ENCODE measurements at regions not wholly inside any gene's neighbourhood (a gene's known extent, or its start where the extent isn't known, plus 50 kb on each side); places are given as distances from the start of the nearest gene placed in this dataset.

DNA sequence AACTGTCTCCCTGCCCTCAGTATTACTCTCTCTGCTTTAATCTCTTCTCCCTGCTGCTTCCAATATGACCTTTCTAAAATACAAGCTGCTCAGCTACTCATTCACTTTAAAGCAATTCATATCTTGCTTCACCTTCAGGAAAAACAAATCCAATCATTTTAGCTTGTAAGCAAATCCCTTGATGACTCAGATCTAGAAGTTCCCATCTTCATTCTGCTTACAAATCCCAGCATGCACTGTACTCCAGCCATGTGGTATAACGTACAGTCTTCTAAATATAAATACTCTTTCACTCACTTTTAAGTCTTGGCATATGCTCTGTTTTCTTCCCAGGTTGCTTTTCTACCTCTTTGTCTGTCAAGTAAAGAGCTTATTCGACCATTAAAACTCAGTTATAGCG lies 1009.1 kb upstream of the SEMA6D start:
- ChIA-PET CTCF (no interaction called here), POLR2A (no interaction called here)
- no peak overlapping the region for H3K4me3 ChIP-seq
- no peak for TF ChIP-seq TP53 (CRISPR knock-in tag; IDR thresholded peaks at IDR 0.05)
- no peak for ATAC-seq
- H3K9me3 ChIP-seq: no peaks in the 10 kb centered on the region
- no peak for DNase-seq (ENCODE audit: low read depth in 1 of 2, low spot score in 1 of 2)
- H3K27ac ChIP-seq: no peak overlapping the region
- no peak overlapping the region for H3K4me2 ChIP-seq
- H3K4me1 ChIP-seq: no peaks in the 10 kb centered on the region
- WGBS (ENCODE audit: missing lambda C conversion rate): 0% methylated on average over 3 of the region's 3 CpGs
- no peak for FAIRE-seq

DNA sequence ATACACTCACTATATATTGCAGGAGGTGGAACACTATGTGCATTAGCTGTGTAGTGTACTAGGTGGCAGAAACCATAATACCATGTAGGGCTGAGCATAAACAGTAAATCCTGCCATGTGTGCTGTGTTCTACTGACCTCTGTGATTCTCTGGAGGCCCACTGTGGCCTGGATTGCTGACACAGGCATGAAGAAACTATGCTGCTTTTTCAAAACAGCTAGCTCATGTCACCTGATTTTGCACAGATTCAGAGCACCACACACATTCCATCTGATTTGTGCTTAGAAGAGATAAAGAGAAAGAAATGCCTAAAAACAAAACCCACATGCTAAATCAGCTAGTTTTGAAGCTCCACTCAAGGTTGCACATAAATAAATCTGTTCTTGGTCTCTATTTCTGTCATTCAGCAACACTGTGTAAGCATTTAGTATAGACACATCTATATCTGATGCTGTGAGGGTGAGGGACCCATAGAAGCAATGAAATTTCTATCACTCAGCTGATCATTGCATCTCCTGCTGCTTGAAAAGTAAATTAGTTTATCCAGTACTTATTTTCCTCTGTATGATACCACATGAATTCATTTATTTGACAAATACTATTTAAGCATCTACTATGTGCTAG lies 1007.7 kb upstream of the SEMA6D start:
- H3K4me3 ChIP-seq: no peak overlapping the region
- TF ChIP-seq NR3C1 (IDR thresholded peaks at IDR 0.05) (no peak), HEYL (CRISPR knock-in tag; IDR thresholded peaks at IDR 0.05) (no peak), EP300 (IDR thresholded peaks at IDR 0.05) (no peak), CEBPB (IDR thresholded peaks at IDR 0.05) (no peak), PHF8 (IDR thresholded peaks at IDR 0.05; ENCODE audit: borderline replicate concordance, low read depth) (no peak), FOXS1 (CRISPR knock-in tag; IDR thresholded peaks at IDR 0.05) (no peak), HDAC2 (IDR thresholded peaks at IDR 0.05) (no peak), NFE2L2 (conservative IDR thresholded peaks at IDR 0.05; ENCODE audit: low read length) (no peak), NPAS2 (CRISPR knock-in tag; IDR thresholded peaks at IDR 0.05; ENCODE audit: borderline replicate concordance) (no peak), HOXA7 (CRISPR knock-in tag; IDR thresholded peaks at IDR 0.05) (no peak)
- TF ChIP-seq, protein P1, sequence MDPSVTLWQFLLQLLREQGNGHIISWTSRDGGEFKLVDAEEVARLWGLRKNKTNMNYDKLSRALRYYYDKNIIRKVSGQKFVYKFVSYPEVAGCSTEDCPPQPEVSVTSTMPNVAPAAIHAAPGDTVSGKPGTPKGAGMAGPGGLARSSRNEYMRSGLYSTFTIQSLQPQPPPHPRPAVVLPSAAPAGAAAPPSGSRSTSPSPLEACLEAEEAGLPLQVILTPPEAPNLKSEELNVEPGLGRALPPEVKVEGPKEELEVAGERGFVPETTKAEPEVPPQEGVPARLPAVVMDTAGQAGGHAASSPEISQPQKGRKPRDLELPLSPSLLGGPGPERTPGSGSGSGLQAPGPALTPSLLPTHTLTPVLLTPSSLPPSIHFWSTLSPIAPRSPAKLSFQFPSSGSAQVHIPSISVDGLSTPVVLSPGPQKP (IDR thresholded peaks at IDR 0.05; ENCODE audit: low read depth, low read length): no peak
- TF ChIP-seq, protein P2, sequence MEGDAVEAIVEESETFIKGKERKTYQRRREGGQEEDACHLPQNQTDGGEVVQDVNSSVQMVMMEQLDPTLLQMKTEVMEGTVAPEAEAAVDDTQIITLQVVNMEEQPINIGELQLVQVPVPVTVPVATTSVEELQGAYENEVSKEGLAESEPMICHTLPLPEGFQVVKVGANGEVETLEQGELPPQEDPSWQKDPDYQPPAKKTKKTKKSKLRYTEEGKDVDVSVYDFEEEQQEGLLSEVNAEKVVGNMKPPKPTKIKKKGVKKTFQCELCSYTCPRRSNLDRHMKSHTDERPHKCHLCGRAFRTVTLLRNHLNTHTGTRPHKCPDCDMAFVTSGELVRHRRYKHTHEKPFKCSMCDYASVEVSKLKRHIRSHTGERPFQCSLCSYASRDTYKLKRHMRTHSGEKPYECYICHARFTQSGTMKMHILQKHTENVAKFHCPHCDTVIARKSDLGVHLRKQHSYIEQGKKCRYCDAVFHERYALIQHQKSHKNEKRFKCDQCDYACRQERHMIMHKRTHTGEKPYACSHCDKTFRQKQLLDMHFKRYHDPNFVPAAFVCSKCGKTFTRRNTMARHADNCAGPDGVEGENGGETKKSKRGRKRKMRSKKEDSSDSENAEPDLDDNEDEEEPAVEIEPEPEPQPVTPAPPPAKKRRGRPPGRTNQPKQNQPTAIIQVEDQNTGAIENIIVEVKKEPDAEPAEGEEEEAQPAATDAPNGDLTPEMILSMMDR (IDR thresholded peaks at IDR 0.05): no peak
- TF ChIP-seq, protein P3, sequence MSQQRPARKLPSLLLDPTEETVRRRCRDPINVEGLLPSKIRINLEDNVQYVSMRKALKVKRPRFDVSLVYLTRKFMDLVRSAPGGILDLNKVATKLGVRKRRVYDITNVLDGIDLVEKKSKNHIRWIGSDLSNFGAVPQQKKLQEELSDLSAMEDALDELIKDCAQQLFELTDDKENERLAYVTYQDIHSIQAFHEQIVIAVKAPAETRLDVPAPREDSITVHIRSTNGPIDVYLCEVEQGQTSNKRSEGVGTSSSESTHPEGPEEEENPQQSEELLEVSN (IDR thresholded peaks at IDR 0.05; ENCODE audit: borderline replicate concordance, low read depth): no peak
- DNase-seq (ENCODE audit: low read depth in 1 of 2, low spot score in 1 of 2) (no peak), ATAC-seq (no peak), FAIRE-seq (no peak)
- ChIA-PET POLR2A (no interaction called here), CTCF (no interaction called here)
- no peak overlapping the region for H3K4me2 ChIP-seq
- H3K4me1 ChIP-seq: no peaks in the 10 kb centered on the region
- H3K9me3 ChIP-seq: no peaks in the 10 kb centered on the region
- H3K27ac ChIP-seq: no peak overlapping the region

DNA sequence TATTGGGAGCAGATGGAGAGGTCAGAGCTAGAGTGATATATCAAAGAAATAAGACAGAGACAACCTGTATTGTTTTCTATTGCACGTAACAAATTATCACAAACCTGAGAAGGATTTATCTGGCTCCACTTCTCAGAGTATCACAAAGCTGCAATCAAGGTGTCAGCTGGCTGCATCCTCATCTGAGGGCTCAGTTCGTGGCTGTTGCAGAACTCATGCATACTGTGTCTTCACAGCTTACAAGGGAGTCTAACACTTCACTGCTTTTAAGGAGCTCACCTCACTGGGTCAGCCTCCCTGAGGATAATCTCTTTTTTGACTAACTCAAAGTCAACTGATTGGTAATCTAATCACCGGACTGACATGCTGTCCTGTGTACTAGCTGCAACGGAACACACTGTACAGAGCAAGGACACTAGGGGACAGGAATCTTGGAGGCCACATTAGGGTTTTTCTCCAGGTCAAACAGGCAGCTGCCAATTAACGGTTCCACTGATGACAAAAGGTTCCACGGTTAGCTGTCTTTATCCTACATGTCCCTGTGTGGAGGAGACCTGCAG lies 1006.8 kb upstream of the SEMA6D start:
- WGBS (ENCODE audit: missing lambda C conversion rate): under 1% methylated on average over 4 of the region's 6 CpGs
- FAIRE-seq (no peak), DNase-seq (ENCODE audit: low read depth in 1 of 2, low spot score in 1 of 2) (no peak), ATAC-seq (no peak)
- Histone ChIP-seq H3K9me3 (no peaks in the 10 kb centered on the region), H3K27ac (no peak overlapping the region), H3K4me2 (no peak overlapping the region), H3K4me3 (no peak overlapping the region), H3K4me1 (no peaks in the 10 kb centered on the region)
- CTCF ChIA-PET: no interaction called here
- POLR2A ChIA-PET: no interaction called here
- TF ChIP-seq, protein P4, sequence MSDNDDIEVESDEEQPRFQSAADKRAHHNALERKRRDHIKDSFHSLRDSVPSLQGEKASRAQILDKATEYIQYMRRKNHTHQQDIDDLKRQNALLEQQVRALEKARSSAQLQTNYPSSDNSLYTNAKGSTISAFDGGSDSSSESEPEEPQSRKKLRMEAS (IDR thresholded peaks at IDR 0.05): no peak
- TF ChIP-seq CHD4 (IDR thresholded peaks at IDR 0.05; ENCODE audit: borderline replicate concordance): no peak
- TF ChIP-seq, protein P5, sequence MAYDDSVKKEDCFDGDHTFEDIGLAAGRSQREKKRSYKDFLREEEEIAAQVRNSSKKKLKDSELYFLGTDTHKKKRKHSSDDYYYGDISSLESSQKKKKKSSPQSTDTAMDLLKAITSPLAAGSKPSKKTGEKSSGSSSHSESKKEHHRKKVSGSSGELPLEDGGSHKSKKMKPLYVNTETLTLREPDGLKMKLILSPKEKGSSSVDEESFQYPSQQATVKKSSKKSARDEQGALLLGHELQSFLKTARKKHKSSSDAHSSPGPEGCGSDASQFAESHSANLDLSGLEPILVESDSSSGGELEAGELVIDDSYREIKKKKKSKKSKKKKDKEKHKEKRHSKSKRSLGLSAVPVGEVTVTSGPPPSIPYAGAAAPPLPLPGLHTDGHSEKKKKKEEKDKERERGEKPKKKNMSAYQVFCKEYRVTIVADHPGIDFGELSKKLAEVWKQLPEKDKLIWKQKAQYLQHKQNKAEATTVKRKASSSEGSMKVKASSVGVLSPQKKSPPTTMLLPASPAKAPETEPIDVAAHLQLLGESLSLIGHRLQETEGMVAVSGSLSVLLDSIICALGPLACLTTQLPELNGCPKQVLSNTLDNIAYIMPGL (CRISPR knock-in tag; IDR thresholded peaks at IDR 0.05; ENCODE audit: borderline replicate concordance): no peak
- no peak for TF ChIP-seq ZNF302 (CRISPR knock-in tag; IDR thresholded peaks at IDR 0.05)
- no peak for TF ChIP-seq CEBPB (IDR thresholded peaks at IDR 0.05)
- TF ChIP-seq, protein P6, sequence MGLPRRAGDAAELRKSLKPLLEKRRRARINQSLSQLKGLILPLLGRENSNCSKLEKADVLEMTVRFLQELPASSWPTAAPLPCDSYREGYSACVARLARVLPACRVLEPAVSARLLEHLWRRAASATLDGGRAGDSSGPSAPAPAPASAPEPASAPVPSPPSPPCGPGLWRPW (IDR thresholded peaks at IDR 0.05): no peak
- no peak for TF ChIP-seq TP53 (CRISPR knock-in tag; IDR thresholded peaks at IDR 0.05)
- no peak for TF ChIP-seq GATA3 (IDR thresholded peaks at IDR 0.05; ENCODE audit: borderline replicate concordance)
- no peak for TF ChIP-seq RARB (CRISPR knock-in tag; IDR thresholded peaks at IDR 0.05)
- no peak for TF ChIP-seq NFE2L2 (conservative IDR thresholded peaks at IDR 0.05; ENCODE audit: low read length)
- no peak for TF ChIP-seq MAZ (IDR thresholded peaks at IDR 0.05; ENCODE audit: borderline replicate concordance, low read depth, low read length)
- no peak for TF ChIP-seq NPAS2 (CRISPR knock-in tag; IDR thresholded peaks at IDR 0.05; ENCODE audit: borderline replicate concordance)
- TF ChIP-seq, protein P7, sequence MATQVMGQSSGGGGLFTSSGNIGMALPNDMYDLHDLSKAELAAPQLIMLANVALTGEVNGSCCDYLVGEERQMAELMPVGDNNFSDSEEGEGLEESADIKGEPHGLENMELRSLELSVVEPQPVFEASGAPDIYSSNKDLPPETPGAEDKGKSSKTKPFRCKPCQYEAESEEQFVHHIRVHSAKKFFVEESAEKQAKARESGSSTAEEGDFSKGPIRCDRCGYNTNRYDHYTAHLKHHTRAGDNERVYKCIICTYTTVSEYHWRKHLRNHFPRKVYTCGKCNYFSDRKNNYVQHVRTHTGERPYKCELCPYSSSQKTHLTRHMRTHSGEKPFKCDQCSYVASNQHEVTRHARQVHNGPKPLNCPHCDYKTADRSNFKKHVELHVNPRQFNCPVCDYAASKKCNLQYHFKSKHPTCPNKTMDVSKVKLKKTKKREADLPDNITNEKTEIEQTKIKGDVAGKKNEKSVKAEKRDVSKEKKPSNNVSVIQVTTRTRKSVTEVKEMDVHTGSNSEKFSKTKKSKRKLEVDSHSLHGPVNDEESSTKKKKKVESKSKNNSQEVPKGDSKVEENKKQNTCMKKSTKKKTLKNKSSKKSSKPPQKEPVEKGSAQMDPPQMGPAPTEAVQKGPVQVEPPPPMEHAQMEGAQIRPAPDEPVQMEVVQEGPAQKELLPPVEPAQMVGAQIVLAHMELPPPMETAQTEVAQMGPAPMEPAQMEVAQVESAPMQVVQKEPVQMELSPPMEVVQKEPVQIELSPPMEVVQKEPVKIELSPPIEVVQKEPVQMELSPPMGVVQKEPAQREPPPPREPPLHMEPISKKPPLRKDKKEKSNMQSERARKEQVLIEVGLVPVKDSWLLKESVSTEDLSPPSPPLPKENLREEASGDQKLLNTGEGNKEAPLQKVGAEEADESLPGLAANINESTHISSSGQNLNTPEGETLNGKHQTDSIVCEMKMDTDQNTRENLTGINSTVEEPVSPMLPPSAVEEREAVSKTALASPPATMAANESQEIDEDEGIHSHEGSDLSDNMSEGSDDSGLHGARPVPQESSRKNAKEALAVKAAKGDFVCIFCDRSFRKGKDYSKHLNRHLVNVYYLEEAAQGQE (IDR thresholded peaks at IDR 0.05): no peak
- no peak for TF ChIP-seq HOXB5 (CRISPR knock-in tag; IDR thresholded peaks at IDR 0.05)

Measured in A549 (cell line).